Fibroblast of lung (primary cell): ENCODE measurements at regions not wholly inside any gene's neighbourhood (a gene's known extent, or its start where the extent isn't known, plus 50 kb on each side); places are given as distances from the start of the nearest gene placed in this dataset.

ENCODE experiments used
- DNase-seq, 2 donors: peaks; one replicate each; pipeline versions ENCODE4 v3.0.0 to v3.0.0-alpha.2; 2010; ENCODE audit warnings: low read depth in 2 of 2
- H2AFZ ChIP-seq: 2 replicates; pipeline ENCODE4 v1.5.1; 2012; ENCODE audit warnings: low read length, control low read depth, inconsistent platforms
- H3K27ac ChIP-seq: 2 replicates; pipeline ENCODE4 v1.5.1; 2011; ENCODE audit warnings: low read length, control low read depth; ENCODE audit not compliant: insufficient read depth
- H3K27me3 ChIP-seq: 2 replicates; pipeline ENCODE4 v1.5.1; 2011; ENCODE audit warnings: mild to moderate bottlenecking, low read length; ENCODE audit not compliant: control insufficient read depth, insufficient read depth
- H3K36me3 ChIP-seq: 2 replicates; pipeline ENCODE4 v1.5.1; 2011; ENCODE audit warnings: low read length; ENCODE audit not compliant: control insufficient read depth, insufficient read depth
- H3K4me1 ChIP-seq: 2 replicates; pipeline ENCODE4 v1.5.1; 2011; ENCODE audit warnings: low read length; ENCODE audit not compliant: control insufficient read depth, insufficient read depth; ENCODE audit errors: extremely low read depth
- H3K4me2 ChIP-seq: 2 replicates; pipeline ENCODE4 v1.5.1; 2011; ENCODE audit warnings: low read length, control low read depth; ENCODE audit not compliant: insufficient read depth; ENCODE audit errors: extremely low read depth
- H3K4me3 ChIP-seq, 4 experiments: fragments of 200-600 bp in 1 of 4; sonication (generic) in 1 of 4; replicated peaks in 1 of 4; 2 replicates each; pipeline ENCODE4 v1.5.1; 2011 to 2016; ENCODE audit warnings: low read length in 4 of 4, low read depth in 3 of 4, mild to moderate bottlenecking in 3 of 4, control low read depth in 2 of 4, inconsistent platforms in 1 of 4, mixed read lengths in 1 of 4; ENCODE audit not compliant: insufficient read depth in 1 of 4; ENCODE audit errors: control extremely low read depth in 1 of 4
- H3K79me2 ChIP-seq: 2 replicates; pipeline ENCODE4 v1.5.1; 2012; ENCODE audit warnings: mild to moderate bottlenecking, low read length, inconsistent platforms; ENCODE audit not compliant: control insufficient read depth, insufficient read depth
- H3K9ac ChIP-seq: 2 replicates; pipeline ENCODE4 v1.5.1; 2011; ENCODE audit warnings: mild to moderate bottlenecking, low read length, control low read depth; ENCODE audit not compliant: insufficient read depth
- H3K9me3 ChIP-seq: 2 replicates; pipeline ENCODE4 v1.5.1; 2012; ENCODE audit warnings: low read depth, low read length; ENCODE audit not compliant: control insufficient read depth, insufficient read depth
- H4K20me1 ChIP-seq: 2 replicates; pipeline ENCODE4 v1.5.1; 2011; ENCODE audit warnings: low read length; ENCODE audit not compliant: control insufficient read depth, insufficient read depth; ENCODE audit errors: extremely low read depth
- EZH2 ChIP-seq: IDR thresholded peaks from 2 replicates; pipeline ENCODE4 v1.5.1; 2012; ENCODE audit warnings: low read length, control low read depth, mild to moderate bottlenecking; ENCODE audit errors: missing control alignments
- TF ChIP-seq, protein P1 (sequence below), 2 donors: IDR thresholded peaks in 1 of 2; conservative IDR thresholded peaks in 1 of 2; 1 replicate in 1 of 2; 2 replicates in 1 of 2; pipeline ENCODE4 v1.5.1; 2011 to 2012; ENCODE audit warnings: low read length in 2 of 2, control low read depth in 1 of 2, inconsistent platforms in 1 of 2, low read depth in 1 of 2, mild to moderate bottlenecking in 1 of 2

DNA sequence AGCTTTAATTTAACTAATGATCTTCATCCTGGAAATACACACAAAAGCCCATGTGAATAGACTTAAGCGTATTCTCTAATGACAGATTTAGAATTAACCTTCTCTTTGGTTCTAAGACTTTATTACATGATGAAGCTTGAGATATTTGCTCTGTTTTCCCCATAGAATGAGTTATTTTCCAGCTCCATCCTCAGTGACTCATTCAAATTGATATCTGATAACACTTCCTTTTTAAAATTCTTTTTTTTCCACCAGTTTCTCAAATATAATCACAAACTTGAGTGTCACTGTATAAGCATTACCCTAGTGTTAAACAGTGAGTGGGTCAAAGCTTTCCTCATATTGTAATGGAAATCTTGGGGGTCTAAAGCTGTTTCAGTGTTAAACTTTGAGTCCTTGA, 535.8 kb downstream of the KCNA4 start:
- TF ChIP-seq, protein P1, sequence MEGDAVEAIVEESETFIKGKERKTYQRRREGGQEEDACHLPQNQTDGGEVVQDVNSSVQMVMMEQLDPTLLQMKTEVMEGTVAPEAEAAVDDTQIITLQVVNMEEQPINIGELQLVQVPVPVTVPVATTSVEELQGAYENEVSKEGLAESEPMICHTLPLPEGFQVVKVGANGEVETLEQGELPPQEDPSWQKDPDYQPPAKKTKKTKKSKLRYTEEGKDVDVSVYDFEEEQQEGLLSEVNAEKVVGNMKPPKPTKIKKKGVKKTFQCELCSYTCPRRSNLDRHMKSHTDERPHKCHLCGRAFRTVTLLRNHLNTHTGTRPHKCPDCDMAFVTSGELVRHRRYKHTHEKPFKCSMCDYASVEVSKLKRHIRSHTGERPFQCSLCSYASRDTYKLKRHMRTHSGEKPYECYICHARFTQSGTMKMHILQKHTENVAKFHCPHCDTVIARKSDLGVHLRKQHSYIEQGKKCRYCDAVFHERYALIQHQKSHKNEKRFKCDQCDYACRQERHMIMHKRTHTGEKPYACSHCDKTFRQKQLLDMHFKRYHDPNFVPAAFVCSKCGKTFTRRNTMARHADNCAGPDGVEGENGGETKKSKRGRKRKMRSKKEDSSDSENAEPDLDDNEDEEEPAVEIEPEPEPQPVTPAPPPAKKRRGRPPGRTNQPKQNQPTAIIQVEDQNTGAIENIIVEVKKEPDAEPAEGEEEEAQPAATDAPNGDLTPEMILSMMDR (conservative IDR thresholded peaks at IDR 0.05 in 1 of 2, IDR thresholded peaks at IDR 0.05 in 1 of 2; ENCODE audit: low read depth in 1 of 2, low read length in 2 of 2) = no peak
- TF ChIP-seq EZH2 = no peak
- H3K27me3 ChIP-seq = no peaks in the 10 kb centered on the region
- H2AFZ ChIP-seq = no peak overlapping the region
- no peaks in the 10 kb centered on the region for H3K9me3 ChIP-seq
- H4K20me1 ChIP-seq = no peaks in the 10 kb centered on the region
- H3K36me3 ChIP-seq = no peaks in the 10 kb centered on the region
- no peak overlapping the region for H3K4me3 ChIP-seq
- no peak overlapping the region for H3K27ac ChIP-seq
- DNase-seq = no peak
- no peaks in the 10 kb centered on the region for H3K4me1 ChIP-seq
- H3K4me2 ChIP-seq = no peak overlapping the region
- no peaks in the 10 kb centered on the region for H3K79me2 ChIP-seq
- no peak overlapping the region for H3K9ac ChIP-seq

DNA sequence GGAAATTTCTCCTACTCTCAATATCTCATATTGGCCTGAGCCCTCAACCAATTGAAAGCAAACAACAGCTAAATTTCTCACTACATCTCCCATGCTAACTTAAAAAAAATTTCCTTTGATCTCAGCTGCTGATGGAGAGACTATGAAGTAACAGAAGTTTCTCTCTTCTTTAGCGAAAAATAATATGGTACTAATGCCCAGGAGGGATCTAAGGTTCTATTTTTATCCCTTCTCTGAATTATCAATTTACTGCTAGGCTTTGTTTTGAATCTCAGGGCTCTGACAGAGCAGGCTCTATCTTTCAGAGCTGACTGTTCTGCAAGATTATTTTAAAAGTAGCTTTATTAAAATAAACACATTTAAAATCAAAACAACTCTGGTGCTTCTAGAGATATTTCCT, 558.6 kb downstream of the KCNA4 start:
- no peak for DNase-seq
- Histone ChIP-seq H2AFZ (no peak overlapping the region), H3K79me2 (no peaks in the 10 kb centered on the region)

DNA sequence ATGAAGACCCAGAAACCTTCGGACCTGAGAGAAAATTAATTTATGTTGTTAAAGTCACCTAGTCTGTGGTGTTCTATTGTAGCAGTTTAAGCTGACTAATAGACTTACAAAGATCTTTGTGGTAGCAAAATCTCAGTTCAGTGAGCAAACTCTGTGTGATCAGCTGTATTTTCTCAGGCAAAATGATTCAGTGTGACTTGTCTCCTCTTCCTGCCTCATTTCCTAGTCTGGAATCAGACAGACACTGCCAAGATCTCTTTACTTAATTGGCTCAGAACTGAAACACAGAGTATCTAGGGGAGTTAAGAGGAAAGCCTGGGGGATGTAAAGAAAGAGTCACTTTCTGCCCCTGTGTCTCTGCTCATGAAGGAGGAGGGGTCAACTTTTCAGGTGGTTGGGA, 564.7 kb downstream of the KCNA4 start:
- Histone ChIP-seq H3K4me2 (no peak overlapping the region), H3K9ac (no peak overlapping the region), H3K4me1 (no peaks in the 10 kb centered on the region), H3K4me3 (no peak overlapping the region), H2AFZ (no peak overlapping the region), H3K27ac (no peak overlapping the region), H3K36me3 (no peaks in the 10 kb centered on the region), H3K9me3 (no peaks in the 10 kb centered on the region), H4K20me1 (no peaks in the 10 kb centered on the region), H3K27me3 (no peaks in the 10 kb centered on the region), H3K79me2 (no peaks in the 10 kb centered on the region)
- DNase-seq = peak; percentile 1 to 82
- no peak for TF ChIP-seq EZH2
- TF ChIP-seq, protein P1 (conservative IDR thresholded peaks at IDR 0.05 in 1 of 2, IDR thresholded peaks at IDR 0.05 in 1 of 2; ENCODE audit: low read depth in 1 of 2, low read length in 2 of 2) = no peak

More for the DNA sequence above, 558.6 kb downstream of the KCNA4 start:
- Histone ChIP-seq H4K20me1 (no peaks in the 10 kb centered on the region), H3K4me1 (no peaks in the 10 kb centered on the region), H3K27me3 (no peaks in the 10 kb centered on the region), H3K4me2 (no peak overlapping the region), H3K9ac (no peak overlapping the region), H3K9me3 (no peaks in the 10 kb centered on the region), H3K4me3 (no peak overlapping the region), H3K36me3 (no peaks in the 10 kb centered on the region), H3K27ac (no peak overlapping the region)
- TF ChIP-seq, protein P1 (conservative IDR thresholded peaks at IDR 0.05 in 1 of 2, IDR thresholded peaks at IDR 0.05 in 1 of 2; ENCODE audit: low read depth in 1 of 2, low read length in 2 of 2) = no peak
- TF ChIP-seq EZH2 = no peak
